GM12865 (cell line): ENCODE measurements at regions not wholly inside any gene's neighbourhood (a gene's known extent, or its start where the extent isn't known, plus 50 kb on each side); places are given as distances from the start of the nearest gene placed in this dataset.

Experiments
- DNase-seq: peaks from one replicate; pipeline ENCODE4 v3.0.0; 2010; ENCODE audit warnings: low read depth
- H3K4me3 ChIP-seq: 2 replicates; pipeline ENCODE4 v1.5.1; 2011; ENCODE audit warnings: mild to moderate bottlenecking, low read depth, low read length, control low read depth
- CTCF ChIP-seq: IDR thresholded peaks from 2 replicates; pipeline ENCODE4 v1.5.1; 2011; ENCODE audit warnings: low read length, control low read depth, low read depth, inconsistent platforms; ENCODE audit not compliant: insufficient read depth; ENCODE audit errors: missing control alignments

GRCh38 chr1:43052786-43053439, 94.2 kb upstream of the SLC2A1 start:
- DNase-seq, result no peak
- no peak overlapping the region for H3K4me3 ChIP-seq
- TF ChIP-seq CTCF, result no peak

- no peak overlapping the region for H3K4me3 ChIP-seq
- no peak for TF ChIP-seq CTCF
- DNase-seq, result no peak
These were observed 93.7 kb upstream of the SLC2A1 start for GRCh38 chr1:43052322-43052721.

- H3K4me3 ChIP-seq, result no peak overlapping the region
- TF ChIP-seq CTCF, result no peak
- no peak for DNase-seq
These were observed 90.8 kb upstream of the SLC2A1 start for GRCh38 chr1:43049481-43049880.

GRCh38 chr1:43048601-43049011, 89.9 kb upstream of the SLC2A1 start:
- no peak for DNase-seq
- TF ChIP-seq CTCF, result no peak

GRCh38 chr1:43047135-43047534, 88.5 kb upstream of the SLC2A1 start:
- TF ChIP-seq CTCF, result no peak
- DNase-seq, result no peak
- H3K4me3 ChIP-seq, result no peak overlapping the region

More at GRCh38 chr1:43048601-43049011, 89.9 kb upstream of the SLC2A1 start:
- no peak overlapping the region for H3K4me3 ChIP-seq

- H3K4me3 ChIP-seq, result no peak overlapping the region
- TF ChIP-seq CTCF, result no peak
- no peak for DNase-seq
These were observed 86.1 kb upstream of the SLC2A1 start for GRCh38 chr1:43044572-43045361.

GRCh38 chr1:43043695-43044094, 85.0 kb upstream of the SLC2A1 start:
- no peak for DNase-seq
- no peak for TF ChIP-seq CTCF
- H3K4me3 ChIP-seq, result no peak overlapping the region
